GM18909 (cell line): ENCODE measurements at regions not wholly inside any gene's neighbourhood (a gene's known extent, or its start where the extent isn't known, plus 50 kb on each side); places are given as distances from the start of the nearest gene placed in this dataset.

ENCODE experiments used
- ATAC-seq: cut with Tn5 transposase; IDR thresholded peaks from one replicate; pipeline ENCODE4 v1.9.1; 2021; ENCODE audit warnings: mild to moderate bottlenecking; ENCODE audit not compliant: unreplicated experiment, poor library complexity

DNA sequence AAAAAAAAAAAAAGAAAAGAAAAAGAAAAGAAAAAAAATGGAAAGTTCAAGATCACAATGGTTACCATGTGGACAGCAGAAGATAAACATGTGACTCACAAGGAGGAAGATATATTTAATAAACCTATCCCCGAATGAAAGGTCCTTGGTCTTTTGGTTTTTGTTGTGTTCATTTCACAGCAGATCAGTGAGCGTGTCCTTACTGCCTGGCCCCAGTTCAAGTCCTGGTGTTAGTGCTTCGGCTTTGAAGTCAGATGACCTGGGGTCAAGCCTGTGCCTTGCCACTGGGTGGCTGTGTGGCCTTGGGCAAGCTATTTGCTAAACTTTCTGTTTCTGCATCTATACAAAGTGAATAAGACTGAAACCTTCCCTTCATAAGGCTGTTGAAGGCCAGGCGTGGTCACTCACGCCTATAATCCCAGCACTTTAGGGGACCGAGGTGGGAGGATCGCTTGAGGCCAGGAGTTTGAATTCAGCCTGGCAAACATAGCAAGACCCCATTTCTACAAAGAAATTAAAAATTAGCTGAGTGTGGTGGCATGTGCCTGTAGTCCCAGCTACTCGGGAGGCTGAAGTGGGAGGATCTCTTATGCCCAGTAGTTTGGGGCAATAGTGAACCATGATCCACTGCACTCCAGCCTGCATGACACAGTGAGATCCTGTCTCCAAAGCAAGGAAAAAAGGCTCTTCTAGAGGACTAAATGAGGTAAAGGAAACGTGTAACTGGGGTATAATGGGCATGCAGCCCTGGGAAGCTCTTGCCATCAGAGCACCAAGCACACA, 94.5 kb upstream of the SPATA31D4 start:
- no peak for ATAC-seq

DNA sequence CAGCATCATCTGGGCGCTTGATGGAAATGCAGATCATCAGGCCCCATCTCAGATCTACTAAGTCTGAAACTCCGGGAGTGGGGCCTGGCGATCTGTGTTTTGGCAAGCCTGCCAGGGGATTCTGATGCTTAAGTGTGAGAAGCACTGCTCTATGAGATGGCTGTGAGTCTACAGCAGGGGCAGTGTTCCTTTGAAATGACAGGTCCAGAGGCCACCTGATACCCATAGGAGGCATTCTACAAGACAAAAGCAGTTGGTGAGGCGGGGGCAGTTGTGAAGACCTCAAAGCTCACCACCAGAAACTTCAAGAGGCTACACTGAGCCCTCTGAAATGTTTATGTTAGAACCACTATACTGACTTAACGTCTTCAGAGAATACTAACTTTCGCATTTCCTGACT, 86.9 kb upstream of the SPATA31D4 start:
- ATAC-seq, result no peak

DNA sequence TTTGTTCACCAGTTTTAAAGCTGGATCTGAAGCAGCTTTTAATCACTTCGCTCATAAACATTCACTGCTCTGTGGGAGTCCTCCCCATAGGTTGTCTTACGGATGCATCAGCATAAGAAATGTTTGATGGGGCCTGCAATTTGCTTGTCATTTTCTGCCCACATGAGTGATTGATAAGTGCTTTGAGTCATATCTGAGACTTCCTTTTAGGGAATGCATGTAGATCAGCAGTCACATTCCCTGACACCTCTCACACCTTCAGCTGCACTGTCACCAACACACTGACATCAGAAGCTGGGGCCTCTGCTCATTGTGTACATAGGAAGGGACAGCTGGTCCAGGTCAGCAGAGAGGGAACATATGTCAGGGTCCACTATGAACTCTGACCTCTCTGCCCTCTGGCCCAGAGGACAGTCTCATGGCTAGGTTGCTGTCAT, 84.1 kb upstream of the SPATA31D4 start:
- no peak for ATAC-seq

DNA sequence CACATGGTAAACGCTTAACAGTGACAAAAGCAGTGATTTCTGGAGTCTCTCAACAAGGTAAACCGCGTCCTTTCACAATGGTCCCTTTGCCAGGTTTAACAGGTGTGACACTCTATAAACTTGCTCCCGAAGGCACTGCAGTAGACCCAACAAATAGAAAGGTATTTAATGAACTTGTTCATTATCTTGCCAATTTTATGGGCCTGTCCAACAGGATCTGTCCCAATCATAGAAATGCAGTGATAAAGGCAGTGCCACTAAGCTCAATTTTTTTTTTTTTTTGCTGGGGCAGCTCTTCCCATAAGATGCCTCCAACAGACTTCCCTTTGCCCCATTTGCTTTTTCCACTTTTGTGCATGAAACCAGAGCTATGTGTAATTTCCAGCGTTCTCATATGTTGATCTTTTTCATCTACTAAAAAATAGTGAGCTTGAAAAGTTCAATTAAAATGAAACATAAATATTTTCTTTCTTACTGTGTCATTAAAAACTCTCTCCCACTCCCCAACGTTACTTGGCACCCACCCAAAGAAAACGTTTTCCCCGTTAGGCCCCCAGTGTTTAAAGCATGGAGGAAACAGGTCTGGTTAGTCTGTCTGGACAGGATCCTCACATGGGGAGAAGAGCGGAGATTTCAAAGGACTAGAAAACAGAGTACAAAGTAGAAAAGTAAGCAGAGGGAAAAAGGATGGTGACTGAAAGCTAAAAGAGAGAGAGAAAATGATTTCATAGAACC, 80.9 kb upstream of the SPATA31D4 start:
- no peak for ATAC-seq

DNA sequence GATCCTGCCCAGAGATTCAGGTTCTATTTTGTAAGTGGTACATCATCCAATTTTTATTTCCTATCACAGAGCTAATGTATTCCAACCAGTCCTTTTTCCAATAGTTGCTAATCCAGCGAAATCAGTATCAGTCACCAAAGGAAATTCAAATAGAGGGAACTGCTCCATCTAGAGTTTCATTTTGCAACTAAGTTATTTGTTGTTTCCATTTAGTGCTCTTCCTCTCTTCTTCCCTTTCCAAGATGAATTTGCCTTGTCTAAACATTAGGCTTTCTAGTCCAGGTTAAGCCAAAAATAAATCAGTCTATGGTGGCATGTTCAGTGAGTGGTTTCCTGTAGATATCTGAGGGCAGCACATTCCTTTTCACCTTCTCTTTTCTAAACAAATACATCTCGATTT, 79.8 kb upstream of the SPATA31D4 start:
- ATAC-seq, result no peak

DNA sequence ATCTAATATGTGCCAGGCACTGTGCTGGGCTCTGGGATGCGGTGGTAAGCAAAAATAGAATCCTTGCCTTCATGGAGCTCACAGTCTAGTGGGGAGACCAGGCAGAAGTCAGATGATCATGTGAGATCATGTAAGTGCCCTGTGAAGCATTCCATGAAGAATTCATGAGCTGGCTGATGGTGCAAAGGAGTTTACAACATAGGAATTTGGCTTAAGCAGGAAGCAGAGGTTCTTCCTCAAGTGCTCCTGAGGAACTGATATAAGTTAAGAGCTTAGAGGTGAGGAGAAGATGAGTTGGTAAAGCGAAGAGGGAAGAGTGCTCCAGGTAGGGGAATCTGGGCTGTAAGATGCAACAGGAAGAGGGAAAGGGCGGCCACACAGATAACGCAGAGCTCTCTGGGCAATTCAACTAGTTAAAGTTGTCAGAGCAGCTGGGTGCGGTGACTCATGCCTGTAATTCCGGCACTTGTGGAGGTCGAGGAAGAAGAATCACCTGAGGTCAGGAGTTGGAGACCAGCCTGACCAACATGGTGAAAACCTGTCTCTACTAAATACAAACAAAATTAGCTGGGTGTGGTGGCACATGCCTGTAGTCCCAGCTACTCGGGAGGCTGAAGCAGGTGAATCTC, 78.5 kb upstream of the SPATA31D4 start:
- ATAC-seq, result no peak

DNA sequence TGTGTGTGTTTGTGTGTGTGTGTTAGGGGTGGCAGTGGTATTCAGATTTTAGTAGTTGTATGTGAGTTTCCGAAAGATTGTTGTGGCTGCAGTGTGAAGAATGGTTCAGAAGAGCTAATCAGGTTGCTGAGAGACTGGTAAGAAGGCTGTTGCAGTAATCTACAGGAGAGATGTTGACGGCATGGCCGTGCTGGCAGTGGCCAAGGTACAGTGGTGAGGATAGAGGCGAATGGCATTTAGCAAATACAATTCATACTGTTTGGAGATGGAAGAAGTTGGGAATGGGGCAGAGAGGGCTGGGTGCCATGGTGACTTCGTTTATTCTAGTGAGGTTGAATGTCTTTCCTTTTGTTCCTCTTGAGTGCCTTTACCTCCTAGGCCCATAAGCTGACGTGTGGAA, 77.5 kb upstream of the SPATA31D4 start:
- no peak for ATAC-seq

DNA sequence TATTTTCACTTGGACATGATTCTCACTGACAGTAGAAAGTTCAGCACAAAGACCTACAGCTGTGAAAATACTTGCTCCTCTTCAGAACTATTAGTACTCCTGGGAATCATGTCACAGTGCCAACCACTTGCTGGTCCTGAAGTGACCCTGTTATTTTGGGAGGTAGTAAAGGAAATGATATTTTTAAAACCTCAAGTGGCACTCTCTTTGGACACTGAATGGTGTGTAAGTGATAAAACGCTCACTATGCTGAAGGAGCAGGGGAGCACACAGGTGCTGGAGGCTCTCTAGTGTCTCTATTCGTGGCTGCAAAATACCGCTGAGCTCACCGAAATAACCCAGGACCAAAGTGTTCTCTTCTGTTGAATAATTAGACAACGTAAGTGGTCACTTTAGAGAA, 76.9 kb upstream of the SPATA31D4 start:
- no peak for ATAC-seq

DNA sequence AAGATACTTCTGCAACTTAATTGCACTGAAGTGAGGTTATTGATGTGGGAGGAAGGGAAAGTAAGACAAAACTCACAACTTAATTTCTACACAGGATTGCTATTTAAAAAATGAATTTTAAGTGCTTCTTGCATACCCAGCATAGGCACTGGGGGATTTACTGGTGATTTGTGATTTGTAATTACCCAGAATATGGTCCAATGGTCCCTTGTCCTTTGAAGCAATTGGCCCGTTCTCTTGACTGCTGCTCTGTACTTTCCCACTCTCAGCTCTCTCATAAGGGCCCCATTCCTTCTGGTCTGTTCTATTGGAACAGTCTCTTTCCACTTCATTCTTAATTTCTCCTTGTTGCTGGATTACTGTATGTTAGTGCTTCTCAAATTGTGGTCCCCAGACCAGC, 75.4 kb upstream of the SPATA31D4 start:
- no peak for ATAC-seq

DNA sequence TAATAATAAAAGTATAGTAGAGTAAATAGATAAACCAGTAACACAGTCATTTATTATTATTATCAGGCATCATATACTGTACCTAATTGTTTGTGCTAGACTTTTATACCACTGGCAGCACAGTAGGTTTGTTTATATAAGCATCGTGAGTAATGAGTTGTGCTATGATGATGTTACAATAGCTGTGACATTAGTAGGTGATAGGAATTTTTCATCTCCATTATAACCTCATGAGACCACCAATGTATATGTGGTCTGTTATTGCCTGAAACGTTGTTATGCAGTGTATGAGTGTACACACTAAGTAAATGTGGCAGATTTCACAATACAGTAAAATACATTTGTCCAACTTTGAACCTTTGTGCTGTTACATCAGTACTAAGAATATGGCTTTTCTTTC, 72.7 kb upstream of the SPATA31D4 start:
- no peak for ATAC-seq

DNA sequence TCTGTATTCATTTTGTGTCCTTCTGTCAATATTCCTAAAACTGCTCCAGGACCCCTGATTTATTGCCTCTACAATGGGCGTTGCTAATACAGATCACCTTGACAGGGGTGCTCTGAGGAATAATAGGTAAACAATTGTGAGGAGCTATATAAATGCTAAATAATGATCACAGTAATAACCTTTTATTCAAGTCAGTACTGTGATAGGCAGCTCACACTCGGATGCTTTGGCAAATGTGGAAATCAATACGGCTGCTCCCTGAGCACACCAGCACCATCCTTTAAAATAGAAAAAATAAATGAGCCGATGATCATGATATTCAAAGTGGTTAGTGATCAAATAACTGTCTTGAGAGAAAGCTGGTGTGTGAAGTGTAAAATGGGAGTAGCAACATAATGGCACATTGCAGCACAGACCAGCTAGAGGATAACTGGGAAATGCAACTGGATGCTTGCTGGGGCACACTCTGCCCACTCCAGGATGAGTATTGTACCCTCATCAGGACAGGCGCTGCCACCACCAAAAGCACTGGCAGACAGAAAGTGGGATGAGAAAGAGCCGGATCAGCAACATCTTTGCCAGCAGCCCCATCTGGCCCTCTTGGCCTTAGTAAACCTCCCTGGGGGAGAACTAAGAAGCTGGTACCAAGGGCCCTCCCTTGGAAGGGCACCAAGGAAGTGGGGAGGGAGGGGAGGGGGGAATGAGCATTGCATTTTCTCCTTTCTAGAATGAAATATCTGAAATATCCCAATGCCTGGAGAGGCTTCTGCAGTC, 69.4 kb upstream of the SPATA31D4 start:
- no peak for ATAC-seq

DNA sequence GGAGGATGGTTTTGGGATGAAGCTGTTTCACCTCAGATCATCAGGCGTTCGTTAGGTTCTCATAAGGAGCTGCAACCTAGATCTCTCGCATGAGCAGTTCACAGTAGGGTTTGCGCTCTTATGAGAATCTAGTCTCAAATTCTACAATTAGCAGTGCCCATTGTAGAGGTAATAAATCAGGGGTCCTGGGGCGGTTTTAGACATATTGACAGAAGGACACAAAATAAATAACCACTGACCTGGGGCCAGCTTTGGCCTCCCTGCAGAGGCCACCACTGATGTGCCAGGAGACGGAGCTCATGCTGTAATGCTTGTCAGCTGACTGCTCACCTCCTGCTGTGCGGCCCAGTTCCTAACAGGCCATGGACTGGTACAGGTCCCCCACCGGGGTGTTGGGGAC, 67.6 kb upstream of the SPATA31D4 start:
- ATAC-seq, result no peak

DNA sequence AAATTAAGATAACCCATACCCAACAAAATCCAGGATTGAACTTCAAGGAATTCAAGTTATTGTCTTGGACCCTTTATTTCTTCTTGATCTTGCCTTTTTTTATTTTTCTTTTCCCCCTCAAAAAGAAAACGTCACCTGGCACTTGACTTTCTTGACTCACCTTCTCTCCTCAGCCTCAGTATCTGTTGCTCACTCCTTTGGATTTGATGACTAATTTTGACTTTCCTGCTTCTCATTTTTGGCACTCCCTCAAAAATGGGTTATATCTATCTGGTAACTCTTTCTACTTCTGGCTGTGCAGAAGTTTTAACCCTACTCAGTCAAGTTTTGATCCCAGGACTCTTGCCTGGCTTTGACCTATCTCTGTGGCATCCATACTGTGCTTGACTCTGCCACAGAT, 66.6 kb upstream of the SPATA31D4 start:
- ATAC-seq, result no peak

DNA sequence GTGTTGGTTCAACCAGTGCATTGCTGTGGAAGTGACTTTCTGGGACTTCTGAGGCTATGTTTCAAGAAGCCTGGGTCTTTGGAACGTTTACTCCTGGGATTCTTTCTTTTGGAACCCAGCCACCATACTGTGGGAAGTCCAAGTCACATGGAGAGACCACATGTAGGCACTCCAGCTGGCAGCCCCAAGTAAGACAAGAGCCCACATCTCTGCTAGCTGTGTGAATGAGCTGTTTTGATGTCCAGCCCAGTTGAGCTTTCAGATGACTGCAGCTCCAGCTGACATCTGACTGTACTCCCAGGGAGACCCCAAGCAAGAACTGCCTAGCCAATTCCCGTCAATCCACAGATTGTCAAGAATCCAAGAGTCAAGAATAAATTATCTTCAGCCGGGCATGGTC, 60.1 kb upstream of the SPATA31D4 start:
- no peak for ATAC-seq

DNA sequence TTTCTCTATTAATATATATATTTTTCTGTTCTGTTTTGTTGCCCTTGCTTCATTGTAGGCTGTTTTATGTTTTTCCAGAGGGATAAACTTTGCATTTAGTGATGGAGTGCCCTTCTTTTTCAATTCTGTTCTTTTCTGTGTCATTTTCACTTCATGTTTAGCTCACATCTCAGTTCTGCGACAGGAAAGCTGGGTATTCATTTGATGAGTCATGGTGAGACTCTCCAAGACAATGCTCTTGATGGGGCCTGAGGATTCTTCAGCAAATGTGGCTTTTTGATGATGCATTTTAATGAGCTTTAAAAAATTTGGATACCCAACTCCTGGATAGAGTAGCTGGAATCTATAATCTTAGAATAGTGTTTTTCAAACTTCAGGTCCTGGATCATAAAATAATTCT, 56.5 kb upstream of the SPATA31D4 start:
- ATAC-seq, result no peak

DNA sequence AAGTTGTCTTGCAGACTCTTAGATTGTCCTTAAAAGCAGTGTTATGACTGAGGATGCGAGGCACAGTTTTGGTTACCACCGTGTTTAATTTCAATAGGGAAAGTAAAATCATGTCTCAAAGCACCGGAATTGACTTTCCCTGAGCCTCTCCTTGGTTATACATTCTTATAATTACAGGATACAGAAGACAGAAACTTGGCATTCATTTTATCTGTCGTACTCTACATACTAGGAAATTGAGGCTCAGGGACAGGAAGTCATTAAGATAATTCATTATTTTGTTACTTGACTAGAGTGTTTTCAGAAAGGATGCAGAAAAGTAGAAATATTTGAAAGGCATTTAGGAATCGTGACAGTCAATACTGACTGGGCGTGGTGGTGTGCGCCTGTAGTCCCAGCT, 54.0 kb upstream of the SPATA31D4 start:
- no peak for ATAC-seq

DNA sequence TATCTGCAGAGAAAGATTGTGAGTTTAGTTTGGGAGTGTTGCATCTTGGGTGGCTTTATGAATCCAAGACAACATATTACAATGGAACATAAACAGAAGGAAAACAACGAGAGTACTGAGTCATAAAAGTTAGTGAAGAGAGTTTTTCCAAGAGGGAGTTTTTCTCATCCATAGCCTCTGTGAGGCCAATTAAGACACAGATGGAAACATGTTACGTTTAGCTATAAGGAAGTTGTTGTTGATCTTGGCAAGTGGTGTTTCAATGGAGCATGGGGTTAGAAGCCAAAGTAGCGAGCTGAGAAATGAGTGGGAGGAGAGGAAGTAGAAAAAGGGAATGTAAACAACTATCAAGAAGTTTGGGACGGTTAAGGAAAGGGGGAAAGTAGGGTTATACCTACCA, 53.3 kb upstream of the SPATA31D4 start:
- ATAC-seq, result no peak

DNA sequence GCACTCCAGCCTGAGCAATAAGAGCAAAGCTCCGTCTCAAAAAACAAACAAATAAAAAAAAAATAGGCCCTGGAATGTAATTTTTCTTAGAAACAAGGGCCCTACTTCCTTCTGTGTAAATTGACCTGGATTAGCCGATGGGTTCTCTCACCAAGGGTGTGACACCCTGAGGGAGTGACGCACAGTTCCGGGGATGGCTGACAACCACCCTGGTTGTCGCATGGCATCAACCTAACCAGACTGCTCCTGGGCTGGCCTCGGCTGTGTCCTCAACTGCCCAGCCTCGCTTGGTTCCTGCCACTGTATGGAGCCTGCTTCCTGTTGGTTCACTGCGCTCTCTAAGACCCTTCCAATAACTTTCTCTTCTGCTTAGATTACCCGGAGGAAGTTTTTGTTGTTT, 51.2 kb upstream of the SPATA31D4 start:
- ATAC-seq, result no peak
